ENCODE measurements at regions not wholly inside any gene's neighbourhood (a gene's known extent, or its start where the extent isn't known, plus 50 kb on each side); places are given as distances from the start of the nearest gene placed in this dataset.

DNA sequence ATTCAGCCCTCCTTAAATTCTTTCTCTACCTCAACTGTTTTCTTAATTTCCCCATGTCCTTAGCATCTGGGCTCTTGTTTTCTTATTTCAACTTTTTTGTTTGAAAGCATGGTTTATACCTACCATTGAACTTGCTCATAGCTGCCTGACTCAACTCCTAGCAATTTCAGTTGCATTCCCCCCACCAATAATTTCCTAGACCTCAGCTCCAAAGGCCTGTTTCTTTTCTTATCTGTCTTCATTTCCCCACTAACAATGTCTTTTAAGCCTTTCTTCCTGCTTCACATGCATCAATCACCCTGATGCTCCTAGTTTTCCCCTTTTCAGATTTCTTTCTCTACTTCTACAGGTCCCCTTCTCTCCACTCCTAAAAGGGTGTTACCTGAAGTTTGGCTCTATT, 129.7 kb upstream of the PDE4D start:
- Histone ChIP-seq H3K9me3 (ENCODE audit: control insufficient read depth, insufficient read depth, low read depth, low read length) (no peaks in the 10 kb centered on the region), H3K4me1 (ENCODE audit: control insufficient read depth, insufficient read depth, low read length) (no peaks in the 10 kb centered on the region), H3K27ac (ENCODE audit: extremely low read depth, low read depth, low read length) (no peak overlapping the region), H3K4me3 (ENCODE audit: low read depth, low read length) (no peak overlapping the region), H3K36me3 (ENCODE audit: control insufficient read depth in 2 of 2, insufficient read depth in 1 of 2, low read length in 2 of 2) (no peaks in the 10 kb centered on the region)
- TF ChIP-seq ZBTB20 (tag by site-specific recombination; IDR thresholded peaks at IDR 0.05) (no peak), OSR2 (tag by site-specific recombination; IDR thresholded peaks at IDR 0.05) (no peak), KLF8 (tag by site-specific recombination; IDR thresholded peaks at IDR 0.05) (no peak), GLI4 (tag by site-specific recombination; IDR thresholded peaks at IDR 0.05) (no peak), ZNF792 (tag by site-specific recombination; IDR thresholded peaks at IDR 0.05) (no peak), ZNF514 (tag by site-specific recombination; IDR thresholded peaks at IDR 0.05) (no peak), MZF1 (tag by site-specific recombination; IDR thresholded peaks at IDR 0.05; ENCODE audit: borderline replicate concordance) (no peak), ZNF155 (tag by site-specific recombination; IDR thresholded peaks at IDR 0.05) (no peak)
- TF ChIP-seq, protein P1, sequence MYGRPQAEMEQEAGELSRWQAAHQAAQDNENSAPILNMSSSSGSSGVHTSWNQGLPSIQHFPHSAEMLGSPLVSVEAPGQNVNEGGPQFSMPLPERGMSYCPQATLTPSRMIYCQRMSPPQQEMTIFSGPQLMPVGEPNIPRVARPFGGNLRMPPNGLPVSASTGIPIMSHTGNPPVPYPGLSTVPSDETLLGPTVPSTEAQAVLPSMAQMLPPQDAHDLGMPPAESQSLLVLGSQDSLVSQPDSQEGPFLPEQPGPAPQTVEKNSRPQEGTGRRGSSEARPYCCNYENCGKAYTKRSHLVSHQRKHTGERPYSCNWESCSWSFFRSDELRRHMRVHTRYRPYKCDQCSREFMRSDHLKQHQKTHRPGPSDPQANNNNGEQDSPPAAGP (tag by site-specific recombination; IDR thresholded peaks at IDR 0.05): no peak
- TF ChIP-seq, protein P2, sequence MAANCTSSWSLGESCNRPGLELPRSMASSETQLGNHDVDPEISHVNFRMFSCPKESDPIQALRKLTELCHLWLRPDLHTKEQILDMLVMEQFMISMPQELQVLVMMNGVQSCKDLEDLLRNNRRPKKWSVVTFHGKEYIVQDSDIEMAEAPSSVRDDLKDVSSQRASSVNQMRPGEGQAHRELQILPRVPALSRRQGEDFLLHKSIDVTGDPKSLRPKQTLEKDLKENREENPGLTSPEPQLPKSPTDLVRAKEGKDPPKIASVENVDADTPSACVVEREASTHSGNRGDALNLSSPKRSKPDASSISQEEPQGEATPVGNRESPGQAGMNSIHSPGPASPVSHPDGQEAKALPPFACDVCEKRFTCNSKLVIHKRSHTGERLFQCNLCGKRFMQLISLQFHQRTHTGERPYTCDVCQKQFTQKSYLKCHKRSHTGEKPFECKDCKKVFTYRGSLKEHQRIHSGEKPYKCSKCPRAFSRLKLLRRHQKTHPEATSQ (tag by site-specific recombination; IDR thresholded peaks at IDR 0.05): no peak
- TF ChIP-seq, protein P3, sequence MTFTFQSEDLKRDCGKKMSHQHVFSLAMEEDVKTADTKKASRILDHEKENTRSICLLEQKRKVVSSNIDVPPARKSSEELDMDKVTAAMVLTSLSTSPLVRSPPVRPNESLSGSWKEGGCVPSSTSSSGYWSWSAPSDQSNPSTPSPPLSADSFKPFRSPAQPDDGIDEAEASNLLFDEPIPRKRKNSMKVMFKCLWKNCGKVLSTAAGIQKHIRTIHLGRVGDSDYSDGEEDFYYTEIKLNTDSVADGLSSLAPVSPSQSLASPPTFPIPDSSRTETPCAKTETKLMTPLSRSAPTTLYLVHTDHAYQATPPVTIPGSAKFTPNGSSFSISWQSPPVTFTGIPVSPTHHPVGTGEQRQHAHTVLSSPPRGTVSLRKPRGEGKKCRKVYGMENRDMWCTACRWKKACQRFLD (tag by site-specific recombination; IDR thresholded peaks at IDR 0.05): no peak
- TF ChIP-seq, protein P4, sequence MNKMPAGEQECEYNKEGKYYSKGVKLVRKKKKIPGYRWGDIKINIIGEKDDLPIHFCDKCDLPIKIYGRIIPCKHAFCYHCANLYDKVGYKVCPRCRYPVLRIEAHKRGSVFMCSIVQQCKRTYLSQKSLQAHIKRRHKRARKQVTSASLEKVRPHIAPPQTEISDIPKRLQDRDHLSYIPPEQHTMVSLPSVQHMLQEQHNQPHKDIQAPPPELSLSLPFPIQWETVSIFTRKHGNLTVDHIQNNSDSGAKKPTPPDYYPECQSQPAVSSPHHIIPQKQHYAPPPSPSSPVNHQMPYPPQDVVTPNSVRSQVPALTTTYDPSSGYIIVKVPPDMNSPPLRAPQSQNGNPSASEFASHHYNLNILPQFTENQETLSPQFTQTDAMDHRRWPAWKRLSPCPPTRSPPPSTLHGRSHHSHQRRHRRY (tag by site-specific recombination; IDR thresholded peaks at IDR 0.05): no peak
- TF ChIP-seq, protein P5, sequence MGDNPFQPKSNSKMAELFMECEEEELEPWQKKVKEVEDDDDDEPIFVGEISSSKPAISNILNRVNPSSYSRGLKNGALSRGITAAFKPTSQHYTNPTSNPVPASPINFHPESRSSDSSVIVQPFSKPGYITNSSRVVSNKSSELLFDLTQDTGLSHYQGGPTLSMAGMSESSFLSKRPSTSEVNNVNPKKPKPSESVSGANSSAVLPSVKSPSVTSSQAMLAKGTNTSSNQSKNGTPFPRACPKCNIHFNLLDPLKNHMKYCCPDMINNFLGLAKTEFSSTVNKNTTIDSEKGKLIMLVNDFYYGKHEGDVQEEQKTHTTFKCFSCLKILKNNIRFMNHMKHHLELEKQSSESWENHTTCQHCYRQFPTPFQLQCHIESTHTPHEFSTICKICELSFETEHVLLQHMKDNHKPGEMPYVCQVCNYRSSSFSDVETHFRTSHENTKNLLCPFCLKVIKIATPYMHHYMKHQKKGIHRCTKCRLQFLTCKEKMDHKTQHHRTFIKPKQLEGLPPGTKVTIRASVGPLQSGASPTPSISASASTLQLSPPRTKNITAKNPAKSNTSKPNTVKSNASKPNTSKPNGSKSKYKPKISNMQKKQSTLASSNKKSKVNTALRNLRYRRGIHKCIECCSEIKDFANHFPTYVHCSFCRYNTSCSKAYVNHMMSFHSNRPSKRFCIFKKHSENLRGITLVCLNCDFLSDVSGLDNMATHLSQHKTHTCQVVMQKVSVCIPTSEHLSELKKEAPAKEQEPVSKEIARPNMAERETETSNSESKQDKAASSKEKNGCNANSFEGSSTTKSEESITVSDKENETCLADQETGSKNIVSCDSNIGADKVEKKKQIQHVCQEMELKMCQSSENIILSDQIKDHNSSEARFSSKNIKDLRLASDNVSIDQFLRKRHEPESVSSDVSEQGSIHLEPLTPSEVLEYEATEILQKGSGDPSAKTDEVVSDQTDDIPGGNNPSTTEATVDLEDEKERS (tag by site-specific recombination; IDR thresholded peaks at IDR 0.05): no peak
- TF ChIP-seq, protein P6, sequence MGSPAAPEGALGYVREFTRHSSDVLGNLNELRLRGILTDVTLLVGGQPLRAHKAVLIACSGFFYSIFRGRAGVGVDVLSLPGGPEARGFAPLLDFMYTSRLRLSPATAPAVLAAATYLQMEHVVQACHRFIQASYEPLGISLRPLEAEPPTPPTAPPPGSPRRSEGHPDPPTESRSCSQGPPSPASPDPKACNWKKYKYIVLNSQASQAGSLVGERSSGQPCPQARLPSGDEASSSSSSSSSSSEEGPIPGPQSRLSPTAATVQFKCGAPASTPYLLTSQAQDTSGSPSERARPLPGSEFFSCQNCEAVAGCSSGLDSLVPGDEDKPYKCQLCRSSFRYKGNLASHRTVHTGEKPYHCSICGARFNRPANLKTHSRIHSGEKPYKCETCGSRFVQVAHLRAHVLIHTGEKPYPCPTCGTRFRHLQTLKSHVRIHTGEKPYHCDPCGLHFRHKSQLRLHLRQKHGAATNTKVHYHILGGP (tag by site-specific recombination; IDR thresholded peaks at IDR 0.05): no peak
- TF ChIP-seq, protein P7, sequence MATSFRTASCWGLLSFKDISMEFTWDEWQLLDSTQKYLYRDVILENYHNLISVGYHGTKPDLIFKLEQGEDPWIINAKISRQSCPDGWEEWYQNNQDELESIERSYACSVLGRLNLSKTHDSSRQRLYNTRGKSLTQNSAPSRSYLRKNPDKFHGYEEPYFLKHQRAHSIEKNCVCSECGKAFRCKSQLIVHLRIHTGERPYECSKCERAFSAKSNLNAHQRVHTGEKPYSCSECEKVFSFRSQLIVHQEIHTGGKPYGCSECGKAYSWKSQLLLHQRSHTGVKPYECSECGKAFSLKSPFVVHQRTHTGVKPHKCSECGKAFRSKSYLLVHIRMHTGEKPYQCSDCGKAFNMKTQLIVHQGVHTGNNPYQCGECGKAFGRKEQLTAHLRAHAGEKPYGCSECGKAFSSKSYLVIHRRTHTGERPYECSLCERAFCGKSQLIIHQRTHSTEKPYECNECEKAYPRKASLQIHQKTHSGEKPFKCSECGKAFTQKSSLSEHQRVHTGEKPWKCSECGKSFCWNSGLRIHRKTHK (tag by site-specific recombination; IDR thresholded peaks at IDR 0.05): no peak
- ChIA-PET CTCF (interaction anchor here (1.3 kb wide), 1 partner anchor 209 kb away, joined by 4 read pairs; no protein-coding TSS in a partner anchor), POLR2A (no interaction called here)
